CMK (cell line): ENCODE measurements at regions not wholly inside any gene's neighbourhood (a gene's known extent, or its start where the extent isn't known, plus 50 kb on each side); places are given as distances from the start of the nearest gene placed in this dataset.

Experiments
- DNase-seq: peaks from one replicate; pipeline ENCODE4 v3.0.0-alpha.2; 2010; ENCODE audit warnings: low read depth

- DNase-seq, result no peak
These were observed 350.8 kb downstream of the CDH2 start for GRCh38 chr18:27826101-27826500.

GRCh38 chr18:27825689-27826088, 351.2 kb downstream of the CDH2 start:
- no peak for DNase-seq

- DNase-seq, result no peak
These were observed 351.9 kb downstream of the CDH2 start for GRCh38 chr18:27824841-27825681.

GRCh38 chr18:27824275-27824674, 352.7 kb downstream of the CDH2 start:
- no peak for DNase-seq

GRCh38 chr18:27823053-27823452, 353.9 kb downstream of the CDH2 start:
- DNase-seq, result no peak

GRCh38 chr18:27808683-27809082, 368.2 kb downstream of the CDH2 start:
- no peak for DNase-seq

- no peak for DNase-seq
These were observed 373.0 kb downstream of the CDH2 start for GRCh38 chr18:27803957-27804356.

- DNase-seq, result no peak
These were observed 379.4 kb downstream of the CDH2 start for GRCh38 chr18:27797484-27797883.

GRCh38 chr18:27794181-27794926, 382.6 kb downstream of the CDH2 start:
- no peak for DNase-seq

- DNase-seq, result no peak
These were observed 383.7 kb downstream of the CDH2 start for GRCh38 chr18:27793013-27793785.

- no peak for DNase-seq
These were observed 387.5 kb downstream of the CDH2 start for GRCh38 chr18:27789406-27789805.

- no peak for DNase-seq
These were observed 389.4 kb downstream of the CDH2 start for GRCh38 chr18:27787547-27787946.

GRCh38 chr18:27785815-27786471, 391.0 kb downstream of the CDH2 start:
- no peak for DNase-seq

GRCh38 chr18:27780061-27780745, 396.7 kb downstream of the CDH2 start:
- no peak for DNase-seq

GRCh38 chr18:27778925-27779324, 398.0 kb downstream of the CDH2 start:
- no peak for DNase-seq

- DNase-seq, result no peak
These were observed 398.5 kb downstream of the CDH2 start for GRCh38 chr18:27778441-27778840.

- no peak for DNase-seq
These were observed 404.8 kb downstream of the CDH2 start for GRCh38 chr18:27772081-27772480.

- DNase-seq, result no peak
These were observed 405.4 kb downstream of the CDH2 start for GRCh38 chr18:27771571-27771970.

GRCh38 chr18:27769152-27769551, 407.8 kb downstream of the CDH2 start:
- no peak for DNase-seq

GRCh38 chr18:27763936-27764335, 413.0 kb downstream of the CDH2 start:
- DNase-seq, result no peak

GRCh38 chr18:27763341-27763740, 413.6 kb downstream of the CDH2 start:
- DNase-seq, result no peak
